ENCODE measurements at regions not wholly inside any gene's neighbourhood (a gene's known extent, or its start where the extent isn't known, plus 50 kb on each side); places are given as distances from the start of the nearest gene placed in this dataset.

GRCh38 chr11:93038521-93038920 lies 69.1 kb downstream of the MTNR1B start:
- no peak for TF ChIP-seq CTCF (IDR thresholded peaks at IDR 0.05)
- TF ChIP-seq POLR2A (IDR thresholded peaks at IDR 0.05): no peak

Data from esophagus squamous epithelium (tissue), 4 donors.